Activated CD4-positive, alpha-beta T cell treated with anti-CD3 and anti-CD28 coated beads for 36 hours (primary cell): ENCODE measurements at regions not wholly inside any gene's neighbourhood (a gene's known extent, or its start where the extent isn't known, plus 50 kb on each side); places are given as distances from the start of the nearest gene placed in this dataset.

Experiments
- ATAC-seq: fragments of 200-7000 bp; cut with Tn5 transposase; one replicate; pipeline ENCODE4 v1.10.0; 2021; ENCODE audit warnings: mild to moderate bottlenecking, moderate library complexity
- CTCF ChIA-PET: fragments of 350-600 bp; sonication (Branson Sonifier 250); formaldehyde crosslinking; loops from one replicate; lab custom pipeline; 2021; ENCODE audit warnings: antibody characterized with exemption; lab: Charles Lee
- POLR2A ChIA-PET: fragments of 350-600 bp; sonication (Branson Sonifier 250); formaldehyde crosslinking; loops from one replicate; lab custom pipeline; 2021; ENCODE audit warnings: antibody characterized with exemption, inconsistent platforms; lab: Charles Lee
- DNase-seq: peaks from one replicate; pipeline ENCODE4 v3.0.0-alpha.2; 2020
- H3K27ac Mint-ChIP-seq: one replicate; pipeline ENCODE4 v1.8.0; 2021; ENCODE audit warnings: mixed read lengths
- H3K27me3 Mint-ChIP-seq: one replicate; pipeline ENCODE4 v1.8.0; 2021; ENCODE audit warnings: mixed read lengths
- H3K36me3 Mint-ChIP-seq: one replicate; pipeline ENCODE4 v1.8.0; 2021; ENCODE audit warnings: low read depth, mixed read lengths
- H3K4me1 Mint-ChIP-seq: one replicate; pipeline ENCODE4 v1.8.0; 2021; ENCODE audit warnings: mixed read lengths
- H3K4me3 Mint-ChIP-seq: one replicate; pipeline ENCODE4 v1.8.0; 2021; ENCODE audit warnings: mild to moderate bottlenecking, moderate library complexity, mixed read lengths
- H3K9me3 Mint-ChIP-seq: one replicate; pipeline ENCODE4 v1.8.0; 2021; ENCODE audit warnings: low read depth, mixed read lengths
- intact Hi-C, 2 experiments: fragments of 100-400 bp; cut with DNase I in 1 of 2; cut with micrococcal nuclease in 1 of 2; formaldehyde crosslinking; loops; one replicate each; pipeline versions ENCODE4 v1.14.2 to v1.15.1; 2022 to 2024; cut with DNase I, micrococcal nuclease

DNA sequence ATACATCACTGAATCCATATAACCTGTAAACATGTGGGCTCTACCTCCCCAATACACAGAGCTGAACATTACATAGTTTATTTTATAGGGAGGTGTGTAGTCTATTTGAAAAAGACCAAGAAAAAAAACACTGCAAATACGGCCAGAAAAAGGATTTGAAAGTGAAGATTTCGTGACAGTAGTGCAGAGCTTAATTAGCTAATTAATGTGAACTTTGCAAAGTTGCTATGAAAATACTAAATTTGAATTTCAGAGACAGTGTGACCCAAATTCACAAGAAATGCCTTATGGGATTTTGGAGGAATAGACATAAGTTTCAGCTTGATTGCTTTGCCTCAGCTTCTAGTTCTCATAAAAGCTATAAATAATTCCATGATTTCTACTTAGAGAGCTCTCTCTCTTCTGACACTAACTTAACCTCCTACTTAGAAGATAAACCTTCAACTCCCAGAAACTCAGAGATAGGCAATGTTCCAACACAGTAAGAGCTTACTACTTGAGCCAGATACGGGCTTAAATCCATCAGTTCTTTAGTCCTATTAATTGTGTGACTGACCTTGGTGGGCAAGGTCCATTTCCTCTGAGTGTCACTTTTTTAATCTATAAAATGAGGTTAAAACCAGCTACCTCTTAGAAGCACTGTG is 87.3 kb upstream of the THBS1 start:
- ATAC-seq (no peak), DNase-seq (no peak)
- no peak overlapping the region for H3K27ac Mint-ChIP-seq
- POLR2A ChIA-PET, result no interaction called here
- H3K9me3 Mint-ChIP-seq, result no peaks in the 10 kb centered on the region
- no peak overlapping the region for H3K4me3 Mint-ChIP-seq
- no peaks in the 10 kb centered on the region for H3K36me3 Mint-ChIP-seq
- H3K27me3 Mint-ChIP-seq, result peaks cover 6% of the 10 kb centered on the region
- CTCF ChIA-PET, result interaction anchor here (0.5 to 0.7 kb wide), 2 partner anchors 304 to 510 kb away, joined by 3 read pairs; no protein-coding TSS in a partner anchor
- intact Hi-C loops, result no loop called here
- H3K4me1 Mint-ChIP-seq, result peaks cover 2% of the 10 kb centered on the region

DNA sequence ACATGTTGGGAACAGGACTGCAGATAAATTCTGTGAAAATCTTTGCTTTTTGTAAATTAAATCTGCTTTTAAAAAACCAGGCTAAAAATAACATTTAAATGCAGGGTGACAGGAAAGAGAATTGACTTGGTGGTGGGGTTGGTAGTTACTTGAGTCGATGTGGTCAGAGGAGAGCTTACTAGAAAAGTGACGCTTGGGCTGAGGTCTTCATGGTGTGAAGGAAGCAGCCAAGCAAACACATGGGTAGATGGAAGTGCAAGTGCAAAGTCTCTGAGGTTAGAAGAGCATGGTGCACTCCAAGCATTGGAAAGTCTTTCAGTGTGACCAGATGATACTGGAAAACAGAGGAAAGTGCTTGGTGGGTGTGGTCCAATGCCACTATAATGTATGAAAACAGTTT is 86.4 kb upstream of the THBS1 start:
- no peak for ATAC-seq
- Mint-ChIP-seq H3K9me3 (no peaks in the 10 kb centered on the region), H3K4me3 (no peak overlapping the region), H3K27me3 (peaks cover 6% of the 10 kb centered on the region), H3K4me1 (peaks cover 2% of the 10 kb centered on the region), H3K36me3 (no peaks in the 10 kb centered on the region), H3K27ac (no peak overlapping the region)
- no peak for DNase-seq
- CTCF ChIA-PET, result interaction anchor here (0.7 kb wide), 1 partner anchor 509 kb away, joined by 3 read pairs; no protein-coding TSS in a partner anchor
- POLR2A ChIA-PET, result no interaction called here
- intact Hi-C loops, result no loop called here

DNA sequence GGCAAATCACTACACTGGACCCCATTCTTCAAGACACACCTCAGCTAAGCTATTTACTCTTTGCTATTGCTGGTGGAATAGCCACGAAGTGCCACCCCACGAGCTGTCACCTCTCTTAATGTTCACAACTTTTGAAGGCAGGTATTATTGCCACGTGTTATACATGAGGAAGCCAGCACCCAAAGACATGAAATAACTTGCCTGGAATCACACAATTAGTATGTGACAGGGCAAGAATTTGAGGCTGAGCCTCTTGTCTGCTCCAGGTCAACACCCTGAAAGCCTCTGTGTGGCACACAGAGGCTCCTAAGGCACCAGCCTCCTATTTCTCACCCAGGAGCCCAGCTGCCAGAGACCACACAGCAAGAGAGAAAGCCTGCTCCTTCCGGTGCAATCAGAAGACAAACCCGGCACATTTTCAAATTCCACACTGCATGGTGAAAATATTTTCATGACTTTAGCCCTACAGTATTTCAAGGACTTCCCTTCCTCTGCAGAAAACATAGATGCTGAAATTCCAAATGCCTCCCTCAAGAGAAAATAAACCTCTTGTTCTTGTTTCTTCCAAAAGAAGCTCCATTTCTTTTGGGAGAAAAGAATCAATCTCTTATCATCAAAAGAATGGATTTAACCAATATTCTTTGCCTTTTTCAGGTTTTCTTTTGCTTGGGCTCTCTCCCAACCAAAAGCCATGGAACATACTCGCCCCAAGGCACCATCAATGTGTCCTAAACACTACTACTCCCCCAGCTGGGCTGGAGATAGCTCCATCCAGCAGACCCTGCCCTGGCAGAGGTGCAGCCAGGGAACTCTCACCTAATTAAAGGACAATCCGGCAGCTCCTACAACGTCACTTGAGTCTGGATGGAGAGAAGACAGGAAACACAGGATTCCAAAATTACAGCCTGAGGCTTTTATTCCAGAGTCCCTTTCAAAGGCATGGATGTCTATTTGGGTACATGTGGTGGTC is 84.7 kb upstream of the THBS1 start:
- CTCF ChIA-PET, result no interaction called here
- no peak overlapping the region for H3K27ac Mint-ChIP-seq

DNA sequence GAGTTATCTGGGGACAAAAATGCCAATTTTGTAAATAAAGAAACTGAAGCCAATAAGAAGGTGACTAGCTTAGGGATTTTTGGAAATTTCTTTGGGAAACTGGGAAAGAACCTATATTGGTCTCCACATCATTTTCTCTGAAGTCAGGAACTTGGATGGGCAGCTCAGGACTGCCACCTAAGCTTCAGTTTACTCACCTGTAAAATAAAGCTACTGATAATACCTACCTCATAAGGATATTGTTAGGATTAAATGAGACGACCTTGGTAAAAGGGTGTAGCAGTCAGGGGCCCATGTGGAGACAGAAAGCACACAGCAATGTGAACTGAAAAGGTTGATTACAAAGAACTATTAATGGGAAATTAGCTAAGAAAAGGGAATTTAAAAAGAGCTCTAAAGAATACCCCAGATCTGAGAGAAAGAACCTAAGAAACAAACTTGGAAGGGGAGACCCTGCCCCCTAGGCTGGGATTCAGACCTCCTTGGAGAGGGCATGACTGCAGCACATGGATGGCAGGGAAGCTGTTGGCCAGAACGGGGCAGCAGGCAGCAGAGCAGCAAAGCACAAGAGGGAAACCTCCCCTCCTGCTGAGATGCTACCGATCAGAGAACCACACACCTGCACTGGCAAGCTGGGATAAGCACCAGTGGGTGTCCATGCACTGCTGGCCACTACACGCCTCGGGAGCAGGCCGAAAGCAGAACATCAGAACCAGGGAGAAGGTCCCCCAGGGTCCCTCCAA is 83.7 kb upstream of the THBS1 start:
- H3K4me1 Mint-ChIP-seq, result peaks cover 2% of the 10 kb centered on the region
- H3K4me3 Mint-ChIP-seq, result no peak overlapping the region
- ATAC-seq (no peak), DNase-seq (no peak)
- intact Hi-C loops, result no loop called here
- CTCF ChIA-PET, result interaction anchor here (0.7 kb wide), 1 partner anchor 14 kb away, joined by 3 read pairs; no protein-coding TSS in a partner anchor
- peaks cover 4% of the 10 kb centered on the region for H3K27me3 Mint-ChIP-seq
- H3K36me3 Mint-ChIP-seq, result no peaks in the 10 kb centered on the region
- no peak overlapping the region for H3K27ac Mint-ChIP-seq
- POLR2A ChIA-PET, result no interaction called here
- no peaks in the 10 kb centered on the region for H3K9me3 Mint-ChIP-seq

More for the DNA sequence above, 84.7 kb upstream of the THBS1 start:
- intact Hi-C loops, result no loop called here
- Mint-ChIP-seq H3K4me3 (no peak overlapping the region), H3K4me1 (peaks cover 2% of the 10 kb centered on the region), H3K9me3 (no peaks in the 10 kb centered on the region), H3K27me3 (peaks cover 4% of the 10 kb centered on the region), H3K36me3 (no peaks in the 10 kb centered on the region)
- no peak for ATAC-seq
- POLR2A ChIA-PET, result no interaction called here
- no peak for DNase-seq

DNA sequence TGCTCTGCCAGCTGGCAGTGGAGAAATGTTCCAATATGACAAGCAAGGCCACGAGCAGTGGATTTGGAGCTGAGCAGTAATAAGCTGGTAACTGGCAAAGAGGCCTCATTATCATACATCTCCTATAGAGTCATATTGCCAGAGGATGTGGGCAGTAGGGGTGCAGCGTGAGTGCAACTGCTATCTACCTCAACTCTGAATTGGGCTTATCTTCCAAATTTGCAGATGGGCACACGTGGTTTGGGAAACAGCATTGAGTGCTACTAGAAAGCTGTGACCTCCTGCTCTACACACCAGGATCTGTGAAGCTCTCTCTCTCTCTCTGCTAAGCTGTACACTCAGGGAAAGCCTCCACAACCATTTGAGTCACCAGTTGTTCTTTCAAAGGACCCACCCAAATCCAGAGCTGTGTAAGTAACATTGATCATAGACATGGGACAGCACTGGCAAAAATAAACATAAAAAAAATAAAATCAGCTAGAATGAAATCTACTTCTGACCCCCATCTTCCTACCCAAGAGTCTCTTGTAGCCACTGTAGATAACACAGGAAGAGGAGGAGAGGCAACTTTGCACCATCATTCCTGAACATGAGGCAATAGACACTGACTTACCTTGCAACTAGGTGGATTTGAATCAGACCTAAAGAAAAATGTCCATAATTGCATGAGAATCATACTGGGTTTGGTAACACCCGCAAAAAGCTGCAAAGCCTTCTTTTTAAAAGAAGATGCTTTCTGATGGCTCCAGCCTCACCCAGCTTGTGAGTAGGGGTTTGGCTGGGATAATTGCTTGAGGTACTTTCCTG is 82.9 kb upstream of the THBS1 start:
- intact Hi-C loops, result no loop called here
- ChIA-PET CTCF (interaction anchor here (0.7 kb wide), 1 partner anchor 14 kb away, joined by 3 read pairs; no protein-coding TSS in a partner anchor), POLR2A (no interaction called here)
- Mint-ChIP-seq H3K27ac (no peak overlapping the region), H3K27me3 (peaks cover 4% of the 10 kb centered on the region), H3K4me3 (no peak overlapping the region), H3K36me3 (no peaks in the 10 kb centered on the region), H3K4me1 (peaks cover 2% of the 10 kb centered on the region), H3K9me3 (no peaks in the 10 kb centered on the region)
- ATAC-seq (no peak), DNase-seq (no peak)

DNA sequence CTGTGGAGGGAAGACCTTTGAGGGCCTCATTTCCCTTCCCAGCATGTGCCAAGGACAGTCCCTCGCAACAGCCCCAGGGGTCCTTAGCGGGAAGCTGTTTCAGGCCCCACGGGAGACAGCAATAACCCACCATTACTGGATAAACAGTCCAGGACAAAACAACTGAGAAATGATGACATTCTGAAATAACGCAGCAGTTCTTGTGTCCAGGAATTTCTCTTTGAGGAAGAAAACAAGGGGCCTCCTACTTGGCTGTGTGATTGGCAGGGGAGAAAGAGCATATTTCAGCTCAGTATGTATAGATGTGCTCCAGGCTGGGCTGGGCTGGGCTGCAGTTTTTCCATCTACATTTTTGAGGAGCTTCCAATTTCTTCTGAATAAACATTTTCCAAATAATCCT is 82.2 kb upstream of the THBS1 start:
- ChIA-PET CTCF (no interaction called here), POLR2A (no interaction called here)
- H3K36me3 Mint-ChIP-seq, result no peaks in the 10 kb centered on the region
- intact Hi-C loops, result no loop called here
- peaks cover 2% of the 10 kb centered on the region for H3K4me1 Mint-ChIP-seq
- peaks cover 4% of the 10 kb centered on the region for H3K27me3 Mint-ChIP-seq
- no peak overlapping the region for H3K4me3 Mint-ChIP-seq
- no peak for ATAC-seq
- no peak overlapping the region for H3K27ac Mint-ChIP-seq
- no peaks in the 10 kb centered on the region for H3K9me3 Mint-ChIP-seq
- no peak for DNase-seq

DNA sequence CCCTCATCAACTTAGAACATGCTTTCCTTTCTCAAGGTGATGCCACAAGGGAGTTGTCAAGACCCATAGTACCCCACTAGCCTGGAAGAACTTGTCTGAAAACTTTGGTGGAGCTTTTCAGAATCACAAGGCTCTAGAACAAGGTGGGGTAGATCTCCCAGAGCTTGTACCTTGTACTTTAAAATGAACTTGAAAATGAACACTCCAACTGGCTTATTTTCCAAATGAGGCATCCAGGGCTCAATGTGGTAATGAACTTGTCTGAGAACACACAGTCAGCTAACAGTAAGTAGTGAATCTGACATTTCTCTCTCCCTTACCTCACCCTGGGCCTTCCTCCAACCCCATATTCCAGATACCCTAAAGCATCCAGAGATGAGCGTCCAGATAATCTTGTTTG is 81.8 kb upstream of the THBS1 start:
- POLR2A ChIA-PET, result no interaction called here
- H3K4me3 Mint-ChIP-seq, result no peak overlapping the region
- CTCF ChIA-PET, result no interaction called here
- H3K4me1 Mint-ChIP-seq, result peaks cover 2% of the 10 kb centered on the region
- ATAC-seq (no peak), DNase-seq (no peak)
- no peaks in the 10 kb centered on the region for H3K9me3 Mint-ChIP-seq
- H3K36me3 Mint-ChIP-seq, result no peaks in the 10 kb centered on the region
- H3K27me3 Mint-ChIP-seq, result peaks cover 4% of the 10 kb centered on the region
- no peak overlapping the region for H3K27ac Mint-ChIP-seq
- intact Hi-C loops, result no loop called here

DNA sequence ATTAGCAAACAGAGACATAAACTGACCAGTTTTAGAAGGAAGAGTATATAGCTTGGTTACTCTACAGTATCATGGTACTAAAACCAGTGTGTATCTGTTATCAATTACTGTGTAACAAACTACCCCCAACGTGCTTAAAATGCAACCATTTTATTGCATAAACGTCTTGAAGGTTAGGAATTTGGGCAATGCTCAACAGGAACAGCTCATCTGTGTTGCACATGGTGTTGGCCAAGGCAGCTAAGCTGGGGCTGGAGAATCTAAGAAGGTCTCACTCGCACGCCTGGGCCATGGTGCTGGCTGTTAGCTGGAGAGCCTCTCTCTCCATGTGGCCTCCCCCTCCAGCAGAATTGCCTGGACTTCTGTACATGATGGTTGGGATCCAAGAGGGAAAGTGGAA is 81.2 kb upstream of the THBS1 start:
- H3K4me3 Mint-ChIP-seq, result no peak overlapping the region
- ChIA-PET POLR2A (no interaction called here), CTCF (no interaction called here)
- no peak overlapping the region for H3K27ac Mint-ChIP-seq
- peaks cover 2% of the 10 kb centered on the region for H3K27me3 Mint-ChIP-seq
- DNase-seq (no peak), ATAC-seq (no peak)
- H3K4me1 Mint-ChIP-seq, result peaks cover 2% of the 10 kb centered on the region
- H3K36me3 Mint-ChIP-seq, result no peaks in the 10 kb centered on the region
- intact Hi-C loops, result no loop called here
- no peaks in the 10 kb centered on the region for H3K9me3 Mint-ChIP-seq

DNA sequence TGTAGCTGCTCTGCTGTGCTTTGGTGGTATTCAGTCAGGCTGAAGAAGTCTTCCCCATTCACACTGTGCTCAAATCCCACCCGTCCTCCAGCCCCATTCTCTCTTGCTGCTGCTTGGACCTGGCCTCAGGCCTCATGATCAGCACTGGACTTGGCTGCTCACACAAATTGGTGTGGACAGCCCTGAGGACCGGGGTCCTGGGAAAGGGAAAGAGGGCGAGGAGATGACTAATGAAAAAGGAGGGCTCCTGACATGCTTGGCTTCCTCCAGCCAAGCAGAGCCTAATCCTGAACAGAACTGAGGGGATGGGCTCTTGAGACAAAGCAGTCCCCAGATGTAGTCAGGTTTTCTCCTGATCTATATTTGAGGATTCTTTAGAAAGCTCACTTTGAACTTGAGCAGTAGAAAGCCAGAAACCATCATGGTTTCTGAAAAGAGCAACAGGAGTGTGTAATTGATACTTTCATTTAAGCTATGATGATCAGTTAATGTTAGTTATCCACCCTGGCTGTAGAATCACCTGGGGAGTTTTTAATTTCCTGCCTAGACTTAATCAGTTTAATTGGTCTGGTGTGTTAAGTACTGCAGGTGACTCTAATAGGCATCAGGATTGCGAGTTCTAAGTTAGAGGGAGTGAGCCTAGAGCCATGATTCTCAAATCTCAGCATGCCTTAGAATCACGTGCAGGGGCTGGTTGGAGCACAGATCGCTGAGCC is 79.4 kb upstream of the THBS1 start:
- no peak for DNase-seq
- Mint-ChIP-seq H3K27ac (no peak overlapping the region), H3K9me3 (no peaks in the 10 kb centered on the region), H3K27me3 (peaks cover 2% of the 10 kb centered on the region), H3K4me3 (no peak overlapping the region), H3K4me1 (peaks cover 2% of the 10 kb centered on the region), H3K36me3 (no peaks in the 10 kb centered on the region)
- intact Hi-C loops, result no loop called here
- ATAC-seq, result no peak
- CTCF ChIA-PET, result interaction anchor here (0.7 kb wide), 1 partner anchor 85 kb away, joined by 3 read pairs; no protein-coding TSS in a partner anchor
- POLR2A ChIA-PET, result no interaction called here

DNA sequence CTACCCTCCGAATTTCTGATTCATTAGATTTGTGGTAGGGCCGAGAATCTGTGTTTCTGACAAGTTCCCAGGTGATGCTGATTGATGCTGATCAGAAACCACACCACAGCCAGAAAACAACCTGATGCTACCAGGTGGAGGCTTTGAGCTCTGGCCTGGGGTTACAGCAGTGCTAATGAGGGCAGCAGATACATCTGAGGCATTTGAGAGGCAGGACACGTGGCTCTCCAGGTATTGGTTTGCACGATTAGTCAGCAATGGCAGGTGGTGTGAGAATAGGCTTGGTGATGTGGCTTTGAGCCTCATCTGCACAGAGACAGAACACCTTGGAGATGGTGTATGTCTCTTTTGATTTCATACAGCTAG is 78.8 kb upstream of the THBS1 start:
- DNase-seq, result no peak
- H3K27me3 Mint-ChIP-seq, result peaks cover 2% of the 10 kb centered on the region
- intact Hi-C loops, result no loop called here
- no peak for ATAC-seq
- peaks cover 2% of the 10 kb centered on the region for H3K4me1 Mint-ChIP-seq
- no peaks in the 10 kb centered on the region for H3K9me3 Mint-ChIP-seq
- H3K27ac Mint-ChIP-seq, result no peak overlapping the region
- no peak overlapping the region for H3K4me3 Mint-ChIP-seq
- POLR2A ChIA-PET, result no interaction called here
- H3K36me3 Mint-ChIP-seq, result no peaks in the 10 kb centered on the region
- CTCF ChIA-PET, result no interaction called here
